Astrocyte (in vitro differentiated cells and primary cell): ENCODE measurements at regions not wholly inside any gene's neighbourhood (a gene's known extent, or its start where the extent isn't known, plus 50 kb on each side); places are given as distances from the start of the nearest gene placed in this dataset.

Source experiments
- DNase-seq: peaks from one replicate; pipeline ENCODE4 v3.0.0-alpha.2; 2010; ENCODE audit warnings: low read depth
- FAIRE-seq: peaks from 2 replicates; lab custom pipeline; 2011; peaks lifted over from hg19 to GRCh38; lab: Jason Lieb, UNC
- H2AFZ ChIP-seq: 2 replicates; pipeline ENCODE4 v1.6.0; 2012; ENCODE audit warnings: low read depth, low read length, inconsistent platforms
- H3K27ac ChIP-seq: 2 replicates; pipeline ENCODE4 v1.5.1; 2011; ENCODE audit warnings: low read depth, low read length, inconsistent platforms
- H3K27me3 ChIP-seq: 2 replicates; pipeline ENCODE4 v1.6.0; 2011; ENCODE audit warnings: low read length, inconsistent platforms; ENCODE audit not compliant: insufficient read depth
- H3K36me3 ChIP-seq: 2 replicates; pipeline ENCODE4 v1.5.1; 2011; ENCODE audit warnings: low read length, inconsistent platforms; ENCODE audit not compliant: insufficient read depth
- H3K4me1 ChIP-seq: 2 replicates; pipeline ENCODE4 v1.5.1; 2011; ENCODE audit warnings: low read length, inconsistent platforms; ENCODE audit not compliant: insufficient read depth
- H3K4me2 ChIP-seq: 2 replicates; pipeline ENCODE4 v1.6.0; 2012; ENCODE audit warnings: low read length, inconsistent platforms
- H3K4me3 ChIP-seq: 2 replicates; pipeline ENCODE4 v1.5.1; 2011; ENCODE audit warnings: low read depth, mild to moderate bottlenecking, low read length, inconsistent platforms; ENCODE audit not compliant: insufficient read depth
- H3K79me2 ChIP-seq: 2 replicates; pipeline ENCODE4 v1.6.0; 2012; ENCODE audit warnings: mild to moderate bottlenecking, low read length, inconsistent platforms; ENCODE audit not compliant: insufficient read depth
- H3K9ac ChIP-seq: 2 replicates; pipeline ENCODE4 v1.6.0; 2012; ENCODE audit warnings: mild to moderate bottlenecking, low read length, inconsistent platforms
- H3K9me3 ChIP-seq: 2 replicates; pipeline ENCODE4 v1.5.1; 2012; ENCODE audit warnings: low read depth, mild to moderate bottlenecking, low read length, inconsistent platforms; ENCODE audit not compliant: insufficient read depth
- H4K20me1 ChIP-seq: 2 replicates; pipeline ENCODE4 v1.6.0; 2012; ENCODE audit warnings: low read length, inconsistent platforms; ENCODE audit not compliant: insufficient read depth
- H3K27ac Mint-ChIP-seq: one replicate; pipeline ENCODE4 v1.8.0; 2021; ENCODE audit warnings: mild to moderate bottlenecking, mixed read lengths; ENCODE audit not compliant: unreplicated experiment
- H3K27me3 Mint-ChIP-seq: one replicate; pipeline ENCODE4 v1.8.0; 2021; ENCODE audit warnings: low read depth, mixed read lengths; ENCODE audit not compliant: unreplicated experiment
- H3K36me3 Mint-ChIP-seq: one replicate; pipeline ENCODE4 v1.8.0; 2021; ENCODE audit warnings: low read depth, mixed read lengths; ENCODE audit not compliant: unreplicated experiment
- H3K4me1 Mint-ChIP-seq: one replicate; pipeline ENCODE4 v1.8.0; 2021; ENCODE audit warnings: low read depth, mixed read lengths; ENCODE audit not compliant: unreplicated experiment
- H3K4me3 Mint-ChIP-seq: one replicate; pipeline ENCODE4 v1.8.0; 2021; ENCODE audit warnings: mild to moderate bottlenecking, moderate library complexity, mixed read lengths; ENCODE audit not compliant: unreplicated experiment
- H3K9me3 Mint-ChIP-seq: one replicate; pipeline ENCODE4 v1.8.0; 2021; ENCODE audit warnings: mild to moderate bottlenecking, mixed read lengths; ENCODE audit not compliant: unreplicated experiment
- EZH2 ChIP-seq: IDR thresholded peaks from 2 replicates; pipeline ENCODE4 v1.6.1; 2012; ENCODE audit warnings: mild to moderate bottlenecking, low read length, inconsistent platforms; ENCODE audit not compliant: insufficient read depth
- TF ChIP-seq, protein P1 (sequence below): IDR thresholded peaks from 2 replicates; pipeline ENCODE4 v1.5.1; 2011; ENCODE audit warnings: low read depth, mild to moderate bottlenecking, inconsistent platforms, low read length, moderate library complexity; ENCODE audit not compliant: insufficient read depth

GRCh38 chr4:116500225-116500624 lies 585.2 kb downstream of the TRAM1L1 start:
- Mint-ChIP-seq H3K4me1 (peaks cover 3% of the 10 kb centered on the region), H3K9me3 (no peaks in the 10 kb centered on the region), H3K36me3 (no peaks in the 10 kb centered on the region), H3K27ac (no peak overlapping the region), H3K4me3 (no peak overlapping the region), H3K27me3 (no peaks in the 10 kb centered on the region)
- Histone ChIP-seq H3K27me3 (no peaks in the 10 kb centered on the region), H3K27ac (no peak overlapping the region), H3K9ac (no peak overlapping the region), H3K4me2 (no peak overlapping the region), H2AFZ (no peak overlapping the region), H3K4me3 (no peak overlapping the region), H3K79me2 (no peaks in the 10 kb centered on the region), H3K4me1 (no peaks in the 10 kb centered on the region), H4K20me1 (no peaks in the 10 kb centered on the region), H3K36me3 (no peaks in the 10 kb centered on the region), H3K9me3 (no peaks in the 10 kb centered on the region)
- FAIRE-seq (no peak), DNase-seq (no peak)
- TF ChIP-seq, protein P1, sequence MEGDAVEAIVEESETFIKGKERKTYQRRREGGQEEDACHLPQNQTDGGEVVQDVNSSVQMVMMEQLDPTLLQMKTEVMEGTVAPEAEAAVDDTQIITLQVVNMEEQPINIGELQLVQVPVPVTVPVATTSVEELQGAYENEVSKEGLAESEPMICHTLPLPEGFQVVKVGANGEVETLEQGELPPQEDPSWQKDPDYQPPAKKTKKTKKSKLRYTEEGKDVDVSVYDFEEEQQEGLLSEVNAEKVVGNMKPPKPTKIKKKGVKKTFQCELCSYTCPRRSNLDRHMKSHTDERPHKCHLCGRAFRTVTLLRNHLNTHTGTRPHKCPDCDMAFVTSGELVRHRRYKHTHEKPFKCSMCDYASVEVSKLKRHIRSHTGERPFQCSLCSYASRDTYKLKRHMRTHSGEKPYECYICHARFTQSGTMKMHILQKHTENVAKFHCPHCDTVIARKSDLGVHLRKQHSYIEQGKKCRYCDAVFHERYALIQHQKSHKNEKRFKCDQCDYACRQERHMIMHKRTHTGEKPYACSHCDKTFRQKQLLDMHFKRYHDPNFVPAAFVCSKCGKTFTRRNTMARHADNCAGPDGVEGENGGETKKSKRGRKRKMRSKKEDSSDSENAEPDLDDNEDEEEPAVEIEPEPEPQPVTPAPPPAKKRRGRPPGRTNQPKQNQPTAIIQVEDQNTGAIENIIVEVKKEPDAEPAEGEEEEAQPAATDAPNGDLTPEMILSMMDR, result no peak
- TF ChIP-seq EZH2, result no peak

DNA sequence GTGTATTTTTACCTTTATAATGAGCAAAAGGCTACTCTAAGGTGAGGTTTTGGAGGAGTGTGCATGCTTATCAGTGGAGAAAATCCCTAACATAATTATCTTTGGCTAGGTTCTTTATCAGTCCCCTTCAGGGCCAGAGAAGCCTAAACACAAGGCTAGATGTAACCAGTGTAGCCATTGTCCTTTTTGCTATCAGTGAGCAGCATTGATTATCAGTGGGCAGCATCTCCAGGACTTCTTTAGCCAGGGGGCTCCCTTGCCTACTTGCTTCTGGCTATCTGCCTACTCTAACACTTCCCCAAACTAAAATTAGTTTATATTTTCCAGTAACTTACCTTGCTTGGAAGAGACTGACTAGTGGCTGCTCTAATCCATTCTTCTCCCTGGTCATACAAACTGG lies 595.6 kb downstream of the TRAM1L1 start:
- no peaks in the 10 kb centered on the region for H3K79me2 ChIP-seq
- FAIRE-seq (no peak), DNase-seq (no peak)
- H3K36me3 Mint-ChIP-seq, result no peaks in the 10 kb centered on the region
- H3K4me2 ChIP-seq, result no peak overlapping the region
- no peak overlapping the region for H3K27ac ChIP-seq
- no peaks in the 10 kb centered on the region for H3K9me3 Mint-ChIP-seq
- no peaks in the 10 kb centered on the region for H4K20me1 ChIP-seq
- no peaks in the 10 kb centered on the region for H3K27me3 Mint-ChIP-seq
- no peak overlapping the region for H3K4me3 Mint-ChIP-seq
- H3K36me3 ChIP-seq, result no peaks in the 10 kb centered on the region
- no peak for TF ChIP-seq EZH2
- TF ChIP-seq, protein P1, result no peak
- H3K9ac ChIP-seq, result no peak overlapping the region
- no peaks in the 10 kb centered on the region for H3K9me3 ChIP-seq
- no peak overlapping the region for H2AFZ ChIP-seq
- H3K27me3 ChIP-seq, result no peaks in the 10 kb centered on the region
- no peak overlapping the region for H3K4me3 ChIP-seq
- H3K27ac Mint-ChIP-seq, result no peak overlapping the region
- peaks cover 10% of the 10 kb centered on the region for H3K4me1 Mint-ChIP-seq
- no peaks in the 10 kb centered on the region for H3K4me1 ChIP-seq

DNA sequence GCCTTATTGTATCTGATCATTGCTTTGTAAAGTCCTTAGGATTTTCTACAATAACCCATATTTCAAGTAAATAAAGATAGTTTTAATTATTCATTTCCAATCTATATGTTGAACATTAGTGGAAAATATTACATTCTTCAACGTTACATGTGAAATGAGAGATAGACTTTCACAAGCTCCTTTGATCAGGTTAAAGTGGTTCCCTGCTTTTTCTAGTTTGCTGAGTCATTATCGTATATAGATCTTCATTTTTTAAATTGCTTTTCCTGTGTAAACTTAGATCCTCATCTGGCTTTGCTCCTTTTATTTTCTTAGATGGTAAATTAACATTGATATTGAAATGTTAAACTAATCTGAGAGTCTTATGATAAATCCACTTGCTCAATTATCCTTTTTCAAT lies 599.0 kb downstream of the TRAM1L1 start:
- Histone ChIP-seq H3K36me3 (no peaks in the 10 kb centered on the region), H2AFZ (no peak overlapping the region), H3K9ac (no peak overlapping the region), H3K9me3 (no peaks in the 10 kb centered on the region), H3K27me3 (no peaks in the 10 kb centered on the region), H3K27ac (no peak overlapping the region), H4K20me1 (no peaks in the 10 kb centered on the region), H3K4me3 (no peak overlapping the region), H3K4me1 (no peaks in the 10 kb centered on the region), H3K79me2 (no peaks in the 10 kb centered on the region), H3K4me2 (no peak overlapping the region)
- H3K27me3 Mint-ChIP-seq, result no peaks in the 10 kb centered on the region
- peaks cover 10% of the 10 kb centered on the region for H3K4me1 Mint-ChIP-seq
- no peaks in the 10 kb centered on the region for H3K9me3 Mint-ChIP-seq
- no peaks in the 10 kb centered on the region for H3K36me3 Mint-ChIP-seq
- FAIRE-seq (no peak), DNase-seq (no peak)
- no peak for TF ChIP-seq EZH2
- TF ChIP-seq, protein P1, result no peak
- H3K4me3 Mint-ChIP-seq, result no peak overlapping the region
- H3K27ac Mint-ChIP-seq, result no peak overlapping the region
